HG03039 (cell line): ENCODE measurements at regions not wholly inside any gene's neighbourhood (a gene's known extent, or its start where the extent isn't known, plus 50 kb on each side); places are given as distances from the start of the nearest gene placed in this dataset.

Experiments
- ATAC-seq: cut with Tn5 transposase; IDR thresholded peaks from one replicate; pipeline ENCODE4 v1.9.1; 2021; ENCODE audit warnings: mild to moderate bottlenecking, moderate library complexity; ENCODE audit not compliant: unreplicated experiment

DNA sequence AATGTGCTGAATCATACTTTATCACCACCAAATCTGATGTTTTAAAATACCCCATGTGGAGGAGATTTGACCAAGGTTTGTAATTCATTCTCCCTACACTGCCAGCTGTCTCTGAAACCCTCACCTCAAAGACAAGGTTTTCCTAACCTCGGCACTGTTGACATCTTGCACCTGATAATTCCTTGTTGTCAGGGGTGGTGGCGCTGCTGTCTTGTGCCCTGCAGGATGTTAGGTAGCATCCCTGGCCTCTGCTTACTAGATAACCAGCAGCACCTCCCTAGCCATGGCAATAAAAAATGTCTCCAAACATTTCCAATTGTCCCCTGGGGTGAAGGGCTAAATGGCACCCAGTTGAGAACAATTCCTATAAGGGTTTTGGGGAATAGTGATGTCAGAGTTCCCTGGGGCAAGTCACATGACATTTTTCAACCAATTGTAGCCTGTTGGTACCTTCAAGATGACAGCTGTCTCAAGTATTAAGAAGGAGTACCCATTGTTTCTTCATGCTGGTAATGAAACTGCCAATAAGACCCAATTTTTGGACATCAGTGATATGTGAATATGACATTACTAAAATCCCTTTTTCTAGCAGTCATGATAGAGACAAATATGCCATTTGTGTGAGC lies 160.6 kb upstream of the PLCXD3 start:
- ATAC-seq: no peak

DNA sequence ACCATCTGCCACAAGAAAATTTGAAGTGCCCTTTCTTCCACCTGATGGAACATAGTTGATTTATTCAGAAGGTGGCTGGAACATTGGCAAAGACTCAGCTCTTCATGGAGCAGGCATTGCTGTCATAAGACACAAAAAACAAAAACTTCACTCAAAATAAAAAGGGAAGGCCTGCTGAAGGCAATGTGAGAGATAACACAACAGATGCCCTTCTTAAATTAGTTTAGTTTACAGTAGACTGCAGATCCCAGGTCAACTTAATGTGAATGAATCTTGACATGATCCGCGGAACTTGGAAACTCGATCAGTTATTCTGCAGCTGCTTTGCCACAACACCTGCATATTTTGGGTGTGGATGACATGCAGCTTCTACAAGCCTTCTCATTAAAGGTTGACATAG lies 159.8 kb upstream of the PLCXD3 start:
- ATAC-seq: no peak

DNA sequence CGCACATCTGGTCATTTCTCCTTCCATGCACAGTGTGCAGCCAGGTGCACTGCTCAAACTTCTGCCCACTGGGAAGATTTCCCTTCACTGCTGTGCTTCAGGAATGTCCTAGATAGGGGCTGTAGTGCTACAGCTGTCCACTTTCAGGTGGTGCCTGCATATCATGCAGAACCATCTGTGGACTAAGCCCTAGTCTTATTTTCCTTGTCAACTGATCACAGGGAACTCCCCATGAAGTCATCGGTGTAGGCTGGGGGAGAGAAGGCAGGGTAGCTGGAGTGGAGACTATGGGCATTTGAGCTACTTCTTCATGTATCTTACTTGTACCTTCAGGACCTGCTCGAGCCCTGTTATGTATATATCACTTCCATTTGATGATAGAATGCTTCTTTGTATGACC lies 150.9 kb upstream of the PLCXD3 start:
- ATAC-seq: no peak

DNA sequence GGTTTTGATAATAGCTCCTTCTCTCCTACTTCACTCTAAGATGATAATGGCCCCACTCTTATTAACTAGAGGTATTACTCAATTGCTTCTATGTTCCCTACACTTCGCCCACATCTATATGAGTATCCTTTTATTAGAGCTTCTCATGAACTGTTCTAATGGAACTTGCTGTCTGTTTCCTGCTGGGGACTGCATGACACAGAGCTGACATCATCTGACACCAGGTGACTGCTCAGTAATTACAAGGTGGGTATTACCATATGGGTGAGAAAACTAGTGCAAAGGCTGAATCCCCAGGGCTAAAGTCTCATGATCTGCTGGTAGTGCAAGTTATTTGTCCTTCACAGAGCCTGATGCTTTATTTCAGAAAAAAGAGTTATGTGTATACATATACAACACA lies 146.2 kb upstream of the PLCXD3 start:
- no peak for ATAC-seq

DNA sequence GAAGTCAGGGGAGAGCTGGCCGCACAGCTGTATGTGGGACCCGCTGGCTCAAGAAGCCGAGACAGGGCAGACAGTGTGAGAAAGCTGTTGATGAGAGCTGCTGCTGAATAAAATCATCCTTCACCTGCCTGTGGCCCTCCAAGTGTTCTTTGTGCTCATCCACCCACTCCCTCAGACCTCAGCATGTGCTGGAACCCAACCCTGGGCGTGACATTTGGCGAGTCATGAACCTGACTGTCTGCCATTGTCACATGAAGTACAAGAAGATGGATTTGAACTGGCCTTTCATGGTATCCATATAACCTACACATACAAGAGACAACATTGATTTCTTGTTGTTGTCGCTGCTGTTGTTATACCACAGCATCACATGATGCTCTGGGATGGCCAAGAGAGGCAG lies 139.7 kb upstream of the PLCXD3 start:
- ATAC-seq: no peak

DNA sequence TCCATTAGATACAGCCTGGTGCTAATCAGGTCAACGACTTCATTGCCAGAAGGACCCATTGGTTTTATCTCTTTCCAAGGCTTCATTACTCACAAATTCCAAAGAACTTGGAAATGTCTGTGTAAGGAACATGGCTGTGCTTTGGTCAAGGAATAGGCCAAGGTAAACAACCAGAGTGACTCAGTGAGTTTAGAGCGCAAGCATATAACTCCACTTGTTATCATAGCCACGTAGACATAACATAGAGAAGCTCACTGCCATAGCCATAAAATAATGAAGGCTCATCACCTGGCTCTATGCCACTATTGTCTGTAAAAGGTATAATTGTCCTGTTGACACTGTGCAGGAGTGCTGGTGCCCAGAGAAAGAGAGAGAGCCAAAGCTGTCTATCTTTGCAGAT lies 139.3 kb upstream of the PLCXD3 start:
- ATAC-seq: no peak

DNA sequence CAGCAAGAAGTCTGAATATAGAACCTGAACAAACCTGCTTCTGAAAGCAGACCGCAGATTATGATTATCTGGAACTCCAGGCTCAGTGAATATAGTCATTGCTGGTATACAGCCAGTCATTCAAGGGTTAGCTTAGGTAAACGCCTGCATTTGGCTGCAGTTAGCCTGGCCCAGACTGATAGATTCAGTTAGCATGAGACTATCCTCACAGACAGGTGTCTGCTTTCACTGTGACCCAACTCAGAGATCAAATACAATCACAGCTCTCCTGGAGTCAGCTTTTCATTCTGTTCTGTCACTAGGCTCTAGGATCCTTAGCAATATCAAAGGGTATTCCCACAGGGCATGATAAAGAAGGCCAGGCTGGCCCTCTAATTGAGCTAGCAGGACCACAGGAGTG lies 138.6 kb upstream of the PLCXD3 start:
- ATAC-seq: no peak

DNA sequence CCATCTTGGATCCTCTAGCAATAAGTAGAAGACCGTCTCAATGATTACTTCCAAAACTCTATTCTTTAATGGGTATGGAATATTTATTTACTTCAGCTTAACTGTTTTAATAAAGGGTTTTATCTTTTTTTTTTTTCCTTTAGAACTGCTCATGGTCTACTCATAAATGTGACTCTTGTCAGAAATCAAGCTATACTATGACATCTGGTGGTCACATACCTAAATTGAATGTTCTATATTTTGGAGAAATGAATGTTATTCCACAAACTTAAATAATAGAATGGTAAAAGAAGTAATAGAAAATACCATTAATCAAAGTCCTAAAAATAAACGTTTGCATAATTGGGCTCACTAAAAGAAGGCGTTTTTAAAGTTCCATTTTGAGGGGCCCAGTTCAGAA lies 131.2 kb upstream of the PLCXD3 start:
- ATAC-seq: no peak

DNA sequence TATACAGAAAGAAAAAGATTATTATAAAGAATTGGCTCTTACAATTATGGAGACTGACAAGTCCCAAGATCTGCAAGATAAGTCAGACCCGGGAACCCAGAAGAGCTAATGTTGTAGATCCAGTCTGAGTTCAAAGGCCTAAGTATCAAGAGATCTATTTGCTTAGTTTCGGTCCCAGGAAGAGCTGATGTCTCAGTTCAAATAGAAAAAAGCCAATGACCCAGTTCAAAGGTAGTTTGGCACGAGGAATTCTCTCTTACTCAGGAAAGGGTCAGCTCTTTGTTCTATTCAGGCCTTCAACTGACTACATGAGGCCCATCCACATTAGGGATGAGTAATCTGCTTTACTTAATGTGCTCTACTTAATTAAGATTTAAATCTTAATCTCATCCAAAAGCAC lies 128.3 kb upstream of the PLCXD3 start:
- no peak for ATAC-seq

- ATAC-seq: no peak
Observed at GRCh38 chr5:41637869-41638268, 127.5 kb upstream of the PLCXD3 start.

GRCh38 chr5:41637424-41637823 lies 127.0 kb upstream of the PLCXD3 start:
- no peak for ATAC-seq

- peak; percentile 87 for ATAC-seq
Observed at GRCh38 chr5:41636605-41637004, 126.2 kb upstream of the PLCXD3 start.

- no peak for ATAC-seq
Observed at GRCh38 chr5:41629897-41630296, 119.5 kb upstream of the PLCXD3 start.

GRCh38 chr5:41625571-41625970 lies 115.2 kb upstream of the PLCXD3 start:
- ATAC-seq: no peak

DNA sequence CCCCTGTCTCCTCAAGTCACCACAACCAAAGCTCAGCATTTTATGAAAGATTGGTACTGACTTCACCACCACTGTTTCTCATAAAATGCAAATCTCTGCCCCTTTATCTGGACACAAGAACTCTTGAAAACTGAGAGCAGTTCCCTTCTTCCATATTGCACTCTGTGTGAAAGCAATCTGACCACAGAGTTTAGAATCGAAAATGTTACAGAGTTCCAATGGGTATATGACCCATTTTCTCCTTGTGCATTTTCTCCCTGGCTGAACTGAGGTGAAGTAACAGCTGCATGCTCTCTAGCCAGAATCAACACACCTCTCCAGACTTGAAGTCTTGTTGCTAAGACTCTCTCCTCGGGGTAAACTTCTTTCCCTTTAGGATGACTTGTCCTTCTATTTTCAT lies 111.0 kb upstream of the PLCXD3 start:
- no peak for ATAC-seq

DNA sequence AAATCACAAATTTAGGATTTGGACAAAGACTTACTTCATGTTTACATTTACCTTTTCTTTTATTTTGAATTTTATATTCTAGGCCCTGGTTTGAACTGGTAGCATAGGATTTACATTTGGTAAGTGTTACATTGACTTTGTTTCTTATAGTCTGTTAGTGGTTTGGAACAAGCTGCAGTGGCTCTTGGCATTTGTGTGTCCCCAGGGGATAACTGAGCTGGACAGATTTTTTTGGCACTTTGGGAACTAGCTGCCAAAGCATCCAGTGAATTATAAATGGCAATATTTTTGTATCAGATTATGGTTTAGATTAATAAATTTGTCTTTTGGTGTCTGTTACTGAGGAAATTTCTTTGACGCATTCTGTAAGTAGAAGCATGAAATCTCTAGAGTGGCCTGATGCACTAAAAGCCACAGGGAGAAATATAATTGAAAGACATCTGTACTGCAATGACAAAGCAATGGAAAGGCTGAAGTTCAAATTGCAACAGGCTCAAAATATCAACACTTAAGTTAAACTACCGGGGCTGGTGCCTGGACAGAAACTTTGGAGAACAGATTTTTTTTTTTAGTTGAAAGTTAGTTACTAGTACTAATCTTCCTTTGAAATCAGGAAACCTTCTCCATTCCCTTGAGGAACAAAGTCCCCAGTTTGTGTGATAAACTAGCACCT lies 107.6 kb upstream of the PLCXD3 start:
- ATAC-seq: no peak

- no peak for ATAC-seq
Observed at GRCh38 chr5:41610386-41610785, 100.0 kb upstream of the PLCXD3 start.

DNA sequence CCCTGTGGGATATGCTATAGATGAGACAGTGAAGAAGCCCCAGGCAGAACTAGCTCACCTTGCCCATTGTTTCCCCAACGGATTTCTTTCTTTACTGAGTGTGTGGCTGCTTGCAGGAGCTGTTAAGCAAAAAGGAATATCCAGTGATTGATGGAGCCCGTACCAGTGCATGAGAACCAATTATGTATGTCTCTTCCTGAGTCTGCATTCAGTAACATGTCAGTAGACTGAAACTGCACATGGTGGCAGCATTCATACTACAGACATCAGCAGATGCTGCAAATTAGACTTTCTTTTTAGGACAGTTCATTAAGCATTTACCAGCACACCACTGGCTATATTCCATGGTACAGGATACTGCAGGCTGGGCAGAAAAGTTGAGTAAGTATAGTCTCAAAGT lies 90.3 kb upstream of the PLCXD3 start:
- no peak for ATAC-seq

DNA sequence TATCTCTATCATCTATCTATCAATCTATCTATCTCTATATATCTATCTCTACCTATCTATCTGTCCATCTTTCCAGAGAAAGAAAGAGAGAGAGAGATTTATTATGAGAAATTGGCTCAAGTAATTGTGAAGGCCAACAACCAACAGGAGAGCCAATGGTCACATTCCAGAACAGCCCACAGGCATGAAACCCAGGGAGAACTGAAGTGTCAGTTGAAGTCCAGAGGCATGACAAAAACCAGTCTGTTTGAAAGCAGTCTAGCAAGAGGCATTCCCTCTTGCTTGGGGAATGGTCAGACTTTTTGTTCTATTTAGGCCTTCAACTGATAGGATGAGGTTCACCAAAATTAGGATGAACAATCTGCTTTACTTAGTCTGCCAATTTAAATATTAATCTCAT lies 87.6 kb upstream of the PLCXD3 start:
- ATAC-seq: no peak

DNA sequence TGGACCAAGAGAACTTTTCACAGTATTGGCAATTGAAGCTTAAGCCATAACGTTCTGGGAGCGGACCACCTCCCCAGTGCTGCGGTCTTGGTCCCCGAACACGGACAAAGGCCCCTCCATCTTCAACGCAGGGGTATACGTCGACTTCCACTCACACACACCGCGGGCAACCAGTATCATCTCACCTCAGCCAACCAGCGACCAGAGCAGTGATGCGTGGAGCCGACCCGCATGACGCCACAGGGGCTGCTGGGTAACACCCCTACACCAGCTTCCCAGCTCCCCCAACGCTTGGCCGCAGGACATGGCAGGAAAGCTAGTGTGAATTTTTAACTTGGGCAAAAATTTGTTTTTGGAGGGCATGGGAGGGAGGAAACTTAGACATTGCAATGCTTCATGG lies 77.3 kb upstream of the PLCXD3 start:
- ATAC-seq: no peak

DNA sequence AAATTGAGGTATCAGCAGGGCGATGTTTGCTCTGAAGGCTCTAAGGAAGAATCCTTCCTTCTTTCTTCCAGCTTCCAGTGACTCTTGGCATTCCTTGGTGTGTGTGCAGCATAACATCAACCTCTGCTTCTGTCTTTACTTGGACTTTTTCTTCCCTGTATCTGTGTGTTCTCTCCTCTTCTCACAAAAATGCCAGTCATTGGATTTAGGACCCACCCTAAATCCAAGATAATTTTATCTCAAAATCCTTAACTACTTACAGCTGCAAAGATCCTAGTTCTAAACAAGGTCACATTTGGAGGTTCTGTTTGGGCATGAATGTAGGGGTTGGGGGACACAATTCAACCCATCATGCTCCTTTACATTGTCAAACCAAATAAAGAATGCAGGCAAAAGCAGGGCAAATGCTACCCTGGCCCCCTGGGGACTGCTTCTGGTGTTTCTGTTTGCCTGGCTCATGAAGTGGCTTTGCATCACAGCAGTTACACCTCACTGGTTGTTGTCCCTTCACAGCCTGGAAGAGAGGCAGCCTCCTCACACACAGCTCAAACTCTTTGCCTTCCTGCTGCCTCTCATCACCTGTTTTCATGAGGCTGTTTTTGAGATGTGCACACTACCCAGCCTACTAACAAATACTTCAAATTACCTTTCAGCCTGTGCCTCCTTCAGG lies 64.8 kb upstream of the PLCXD3 start:
- ATAC-seq: no peak

DNA sequence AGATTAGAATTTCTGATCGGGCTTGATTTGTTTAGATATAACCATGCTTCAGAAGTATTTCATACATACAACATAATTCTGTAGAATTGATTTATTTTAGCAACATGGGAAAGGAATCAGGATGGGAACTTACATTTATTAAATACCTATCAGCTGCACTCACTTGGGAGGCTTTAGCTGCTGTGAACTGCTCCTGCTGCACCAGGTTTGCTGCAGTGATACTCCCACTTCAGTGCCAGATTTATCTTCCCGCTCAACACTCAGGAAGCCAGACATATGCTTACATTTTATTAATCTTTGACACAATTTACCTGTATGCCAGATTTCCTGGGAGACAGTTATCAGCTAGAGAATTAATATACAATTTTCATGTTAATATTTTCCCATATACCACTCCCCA lies 64.0 kb upstream of the PLCXD3 start:
- ATAC-seq: no peak
